ENCODE measurements at regions not wholly inside any gene's neighbourhood (a gene's known extent, or its start where the extent isn't known, plus 50 kb on each side); places are given as distances from the start of the nearest gene placed in this dataset.

GRCh38 chr13:44778761-44779484 is 202.8 kb upstream of the TSC22D1 start:
- TF ChIP-seq CTCF (conservative IDR thresholded peaks at IDR 0.05) (no peak), EZH2 (IDR thresholded peaks at IDR 0.05; ENCODE audit: low read depth) (no peak)
